ENCODE measurements at regions not wholly inside any gene's neighbourhood (a gene's known extent, or its start where the extent isn't known, plus 50 kb on each side); places are given as distances from the start of the nearest gene placed in this dataset.

DNA sequence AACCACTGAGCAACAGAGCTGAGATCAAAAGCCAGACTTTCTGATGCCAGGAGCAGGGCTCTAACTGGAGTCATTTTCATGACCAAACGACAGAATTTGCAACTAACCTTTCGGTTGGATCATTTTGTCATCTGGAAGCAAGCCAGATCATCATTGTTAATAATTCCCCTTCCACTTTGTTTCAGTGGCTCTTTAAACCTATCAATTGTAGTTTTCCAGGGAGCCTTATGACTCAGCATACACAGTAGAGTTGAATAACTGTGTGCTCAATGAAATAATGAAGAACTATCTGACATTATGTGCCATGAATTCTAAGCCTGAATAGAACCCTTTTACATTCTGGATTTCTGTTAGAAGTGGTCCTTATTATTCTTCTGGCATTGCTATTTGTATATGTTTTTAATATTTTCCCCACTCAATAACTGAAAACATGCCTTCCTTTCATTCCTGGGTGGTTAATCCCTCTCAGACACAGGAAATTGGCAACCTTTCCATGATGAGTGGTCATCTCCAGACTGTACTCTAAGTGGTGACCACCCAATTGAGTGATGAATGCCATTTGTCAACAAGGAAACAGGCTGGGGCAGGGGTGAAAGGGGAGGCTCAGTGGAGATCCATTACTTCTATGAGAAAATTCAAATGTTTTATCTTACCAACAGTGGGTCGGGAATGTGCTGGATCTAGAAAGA, 431.8 kb downstream of the BCOR start:
- no peak overlapping the region for H3K27ac ChIP-seq (ENCODE audit: low read length)
- no peak overlapping the region for H2AFZ ChIP-seq (ENCODE audit: low read length)
- H3K9ac ChIP-seq (ENCODE audit: low read length), result no peak overlapping the region
- H3K9me3 ChIP-seq (ENCODE audit: low read length), result no peaks in the 10 kb centered on the region
- no peaks in the 10 kb centered on the region for H3K9me2 ChIP-seq (replicated peaks; ENCODE audit: insufficient read depth, low read length)
- DNase-seq, result no peak
- H3K36me3 ChIP-seq (ENCODE audit: insufficient read depth, low read length), result no peaks in the 10 kb centered on the region
- no peak overlapping the region for H3K4me2 ChIP-seq (ENCODE audit: low read depth, low read length, poor library complexity, severe bottlenecking)
- no peaks in the 10 kb centered on the region for H3K27me3 ChIP-seq (ENCODE audit: low read length)
- H3K4me3 ChIP-seq (ENCODE audit: low read length), result no peak overlapping the region
- H3K4me1 ChIP-seq (ENCODE audit: low read length), result no peaks in the 10 kb centered on the region
- H4K20me1 ChIP-seq (ENCODE audit: insufficient read depth, low read depth, low read length), result no peaks in the 10 kb centered on the region
- H3K79me2 ChIP-seq (ENCODE audit: low read length), result no peaks in the 10 kb centered on the region

DNA sequence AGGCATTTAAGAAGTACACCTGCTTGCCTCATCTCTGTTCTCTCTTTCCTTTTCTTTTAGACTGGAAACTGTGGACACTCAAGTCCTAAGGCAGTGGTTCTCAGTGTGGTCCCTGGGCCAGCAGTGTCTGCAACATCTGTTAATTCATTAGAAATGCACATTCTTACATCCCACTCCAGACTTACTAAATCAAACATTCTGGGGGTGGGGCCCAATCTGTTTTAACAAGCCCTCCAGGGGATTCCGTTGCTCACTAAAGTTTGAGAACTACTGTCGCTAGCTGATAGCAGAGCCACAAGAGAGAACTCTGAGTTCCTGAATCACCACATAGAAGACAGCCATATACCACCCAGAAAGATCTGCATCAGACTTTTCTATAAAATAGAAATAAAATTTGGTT, 430.6 kb downstream of the BCOR start:
- Histone ChIP-seq H3K9me3 (ENCODE audit: low read length) (no peaks in the 10 kb centered on the region), H4K20me1 (ENCODE audit: insufficient read depth, low read depth, low read length) (no peaks in the 10 kb centered on the region), H3K79me2 (ENCODE audit: low read length) (no peaks in the 10 kb centered on the region), H3K9me2 (replicated peaks; ENCODE audit: insufficient read depth, low read length) (no peaks in the 10 kb centered on the region), H3K4me2 (ENCODE audit: low read depth, low read length, poor library complexity, severe bottlenecking) (no peak overlapping the region), H3K4me3 (ENCODE audit: low read length) (no peak overlapping the region), H3K9ac (ENCODE audit: low read length) (no peak overlapping the region), H2AFZ (ENCODE audit: low read length) (no peak overlapping the region), H3K36me3 (ENCODE audit: insufficient read depth, low read length) (no peaks in the 10 kb centered on the region), H3K4me1 (ENCODE audit: low read length) (no peaks in the 10 kb centered on the region), H3K27ac (ENCODE audit: low read length) (no peak overlapping the region), H3K27me3 (ENCODE audit: low read length) (no peaks in the 10 kb centered on the region)
- no peak for DNase-seq

DNA sequence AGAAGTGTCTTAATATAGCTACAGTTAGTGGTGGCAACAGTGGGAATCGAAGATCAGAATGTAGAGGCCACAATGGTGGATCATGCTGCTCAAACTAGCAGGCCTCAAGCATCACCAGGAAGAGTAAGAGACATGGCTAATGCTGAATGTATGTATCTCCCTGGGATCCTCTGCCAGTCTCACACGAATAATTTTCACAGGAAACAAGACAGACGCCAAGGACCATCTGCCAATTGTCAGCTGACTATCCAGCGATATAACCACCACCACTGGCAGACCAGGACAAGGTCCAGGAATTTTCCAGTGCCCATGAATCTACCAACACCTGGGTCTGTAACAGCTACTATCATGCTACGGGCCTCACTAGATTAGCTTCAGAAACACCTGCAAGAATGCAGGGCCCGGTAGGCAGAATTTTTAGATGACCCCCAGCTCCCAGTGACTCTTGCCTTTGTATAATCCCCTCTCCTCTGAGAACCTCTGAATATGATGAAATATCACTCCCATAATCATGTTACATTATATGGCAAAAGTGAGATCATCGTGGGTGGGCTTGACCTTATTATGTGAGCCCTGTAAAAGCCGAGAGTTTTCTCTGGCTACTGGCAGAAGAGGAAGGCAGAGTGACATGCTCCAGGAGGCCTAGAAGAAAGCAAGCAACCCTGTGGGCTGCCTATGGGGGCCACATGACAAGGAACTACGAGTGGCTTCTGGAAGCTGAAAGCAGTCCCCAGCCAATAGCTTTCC, 429.8 kb downstream of the BCOR start:
- Histone ChIP-seq H3K9me2 (replicated peaks; ENCODE audit: insufficient read depth, low read length) (no peaks in the 10 kb centered on the region), H3K4me2 (ENCODE audit: low read depth, low read length, poor library complexity, severe bottlenecking) (no peak overlapping the region), H3K9me3 (ENCODE audit: low read length) (no peaks in the 10 kb centered on the region), H3K4me3 (ENCODE audit: low read length) (no peak overlapping the region), H3K27ac (ENCODE audit: low read length) (no peak overlapping the region), H3K27me3 (ENCODE audit: low read length) (no peaks in the 10 kb centered on the region), H4K20me1 (ENCODE audit: insufficient read depth, low read depth, low read length) (no peaks in the 10 kb centered on the region), H3K36me3 (ENCODE audit: insufficient read depth, low read length) (no peaks in the 10 kb centered on the region), H3K9ac (ENCODE audit: low read length) (no peak overlapping the region), H2AFZ (ENCODE audit: low read length) (no peak overlapping the region), H3K79me2 (ENCODE audit: low read length) (no peaks in the 10 kb centered on the region), H3K4me1 (ENCODE audit: low read length) (no peaks in the 10 kb centered on the region)
- DNase-seq, result no peak

DNA sequence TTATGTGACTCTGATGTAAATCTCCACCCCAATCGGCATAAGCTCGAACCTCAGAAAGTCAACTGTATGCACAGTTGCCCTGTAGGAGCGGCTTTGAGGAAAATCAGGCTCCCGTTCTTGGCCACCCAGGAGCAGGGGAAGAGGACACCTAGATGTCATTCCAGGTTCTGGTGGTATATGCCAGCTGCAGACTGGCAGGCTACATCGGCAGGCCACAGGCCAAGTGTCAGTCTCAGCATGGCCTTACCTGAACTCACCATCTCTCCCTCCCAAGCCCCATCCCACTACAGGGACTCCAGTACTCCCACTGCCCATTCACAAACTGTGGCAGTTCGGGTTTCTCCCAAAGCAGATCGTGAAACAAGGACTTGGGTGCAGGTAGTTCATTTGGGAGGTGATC, 428.1 kb downstream of the BCOR start:
- H2AFZ ChIP-seq (ENCODE audit: low read length), result no peak overlapping the region
- H3K9me3 ChIP-seq (ENCODE audit: low read length), result no peaks in the 10 kb centered on the region
- no peak for DNase-seq
- no peaks in the 10 kb centered on the region for H3K4me1 ChIP-seq (ENCODE audit: low read length)
- no peaks in the 10 kb centered on the region for H3K27me3 ChIP-seq (ENCODE audit: low read length)
- H3K79me2 ChIP-seq (ENCODE audit: low read length), result no peaks in the 10 kb centered on the region
- no peak overlapping the region for H3K27ac ChIP-seq (ENCODE audit: low read length)
- H3K4me2 ChIP-seq (ENCODE audit: low read depth, low read length, poor library complexity, severe bottlenecking), result no peak overlapping the region
- H3K9me2 ChIP-seq (replicated peaks; ENCODE audit: insufficient read depth, low read length), result no peaks in the 10 kb centered on the region
- H3K36me3 ChIP-seq (ENCODE audit: insufficient read depth, low read length), result no peaks in the 10 kb centered on the region
- no peaks in the 10 kb centered on the region for H4K20me1 ChIP-seq (ENCODE audit: insufficient read depth, low read depth, low read length)
- no peak overlapping the region for H3K9ac ChIP-seq (ENCODE audit: low read length)
- H3K4me3 ChIP-seq (ENCODE audit: low read length), result no peak overlapping the region

DNA sequence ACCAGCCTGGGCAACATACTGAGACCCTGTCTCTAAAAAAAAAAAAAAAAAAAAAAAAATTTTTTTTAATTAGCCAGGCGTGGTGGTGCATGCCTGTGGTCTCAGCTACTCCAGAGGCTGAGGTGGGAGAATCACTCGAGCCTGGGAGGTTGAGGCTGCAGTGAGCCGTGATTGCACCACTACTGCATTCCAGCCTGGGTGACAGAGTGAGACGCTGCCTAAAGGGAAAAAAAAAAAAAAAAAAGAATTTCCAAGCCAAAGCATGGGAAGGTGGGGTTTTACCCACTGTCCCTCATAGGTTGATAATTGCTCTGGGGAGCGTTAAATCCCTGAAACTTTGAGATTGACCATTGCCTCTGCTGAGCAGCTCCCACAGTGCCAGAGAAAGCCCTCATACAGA, 427.5 kb downstream of the BCOR start:
- no peaks in the 10 kb centered on the region for H3K79me2 ChIP-seq (ENCODE audit: low read length)
- H3K4me2 ChIP-seq (ENCODE audit: low read depth, low read length, poor library complexity, severe bottlenecking), result no peak overlapping the region
- no peaks in the 10 kb centered on the region for H3K4me1 ChIP-seq (ENCODE audit: low read length)
- H3K9me2 ChIP-seq (replicated peaks; ENCODE audit: insufficient read depth, low read length), result no peaks in the 10 kb centered on the region
- H2AFZ ChIP-seq (ENCODE audit: low read length), result no peak overlapping the region
- H3K9ac ChIP-seq (ENCODE audit: low read length), result no peak overlapping the region
- H3K36me3 ChIP-seq (ENCODE audit: insufficient read depth, low read length), result no peaks in the 10 kb centered on the region
- no peaks in the 10 kb centered on the region for H4K20me1 ChIP-seq (ENCODE audit: insufficient read depth, low read depth, low read length)
- no peak for DNase-seq
- H3K27ac ChIP-seq (ENCODE audit: low read length), result no peak overlapping the region
- H3K9me3 ChIP-seq (ENCODE audit: low read length), result no peaks in the 10 kb centered on the region
- H3K27me3 ChIP-seq (ENCODE audit: low read length), result no peaks in the 10 kb centered on the region
- no peak overlapping the region for H3K4me3 ChIP-seq (ENCODE audit: low read length)

DNA sequence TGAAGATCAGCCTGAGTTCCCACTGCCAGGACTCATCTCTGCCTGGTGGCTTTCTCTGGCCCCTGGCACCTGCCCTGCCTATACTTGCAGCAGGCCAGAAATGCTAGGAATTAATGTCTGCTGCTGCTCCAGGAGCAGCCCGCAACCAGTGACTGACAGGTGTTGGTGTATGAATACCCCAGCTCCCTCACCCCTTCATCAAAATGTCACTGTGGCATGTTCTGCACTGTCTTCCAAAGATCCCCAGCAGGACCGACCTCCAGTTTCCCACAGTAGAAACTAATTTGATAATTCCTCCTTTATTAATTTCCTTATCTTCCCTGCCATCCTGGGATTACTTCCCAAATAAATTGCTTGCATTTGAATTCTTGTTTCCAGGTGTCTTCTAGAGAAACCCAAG, 425.4 kb downstream of the BCOR start:
- Histone ChIP-seq H3K9ac (ENCODE audit: low read length) (no peak overlapping the region), H3K36me3 (ENCODE audit: insufficient read depth, low read length) (no peaks in the 10 kb centered on the region), H3K27ac (ENCODE audit: low read length) (no peak overlapping the region), H4K20me1 (ENCODE audit: insufficient read depth, low read depth, low read length) (no peaks in the 10 kb centered on the region), H3K9me2 (replicated peaks; ENCODE audit: insufficient read depth, low read length) (no peaks in the 10 kb centered on the region), H3K27me3 (ENCODE audit: low read length) (no peaks in the 10 kb centered on the region), H3K4me1 (ENCODE audit: low read length) (no peaks in the 10 kb centered on the region), H3K79me2 (ENCODE audit: low read length) (no peaks in the 10 kb centered on the region), H3K4me3 (ENCODE audit: low read length) (no peak overlapping the region), H3K4me2 (ENCODE audit: low read depth, low read length, poor library complexity, severe bottlenecking) (no peak overlapping the region), H2AFZ (ENCODE audit: low read length) (no peak overlapping the region), H3K9me3 (ENCODE audit: low read length) (no peaks in the 10 kb centered on the region)
- DNase-seq, result no peak

DNA sequence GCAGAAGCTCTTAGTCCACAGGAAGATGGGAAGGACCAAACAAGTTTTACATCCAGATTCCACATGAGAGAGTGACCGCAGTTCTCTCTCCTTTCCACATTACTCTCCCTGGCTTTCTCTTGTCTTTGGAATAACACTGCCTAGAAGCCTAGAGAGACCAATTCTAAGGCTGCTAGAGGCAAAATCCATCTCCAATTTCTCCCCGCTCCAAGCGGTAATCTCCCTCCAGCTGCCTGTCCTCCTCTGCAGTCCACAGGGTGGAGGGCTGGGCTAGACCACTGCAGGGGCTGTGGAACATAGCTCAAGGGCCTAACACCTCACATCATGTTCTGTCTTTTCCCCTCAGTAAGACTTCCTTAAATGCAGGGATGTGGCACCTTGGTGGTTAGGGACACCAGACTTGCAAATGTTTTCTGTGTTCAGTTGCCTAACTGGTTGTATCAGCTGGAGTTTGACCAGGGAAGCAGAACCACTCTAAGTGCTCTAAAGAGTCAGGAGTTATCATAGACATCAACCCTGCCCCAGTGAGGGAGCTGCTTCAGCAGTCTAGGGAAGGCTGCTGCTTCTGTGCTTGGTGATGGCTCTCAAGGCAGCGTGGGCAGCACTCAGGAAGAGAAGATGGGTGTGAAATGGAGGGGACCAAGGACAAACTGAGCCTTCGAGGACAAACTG, 423.1 kb downstream of the BCOR start:
- no peaks in the 10 kb centered on the region for H3K27me3 ChIP-seq (ENCODE audit: low read length)
- no peak overlapping the region for H3K27ac ChIP-seq (ENCODE audit: low read length)
- no peaks in the 10 kb centered on the region for H3K9me3 ChIP-seq (ENCODE audit: low read length)
- no peak overlapping the region for H3K4me2 ChIP-seq (ENCODE audit: low read depth, low read length, poor library complexity, severe bottlenecking)
- DNase-seq, result peak; percentile 12
- H4K20me1 ChIP-seq (ENCODE audit: insufficient read depth, low read depth, low read length), result no peaks in the 10 kb centered on the region
- H3K9me2 ChIP-seq (replicated peaks; ENCODE audit: insufficient read depth, low read length), result no peaks in the 10 kb centered on the region
- no peaks in the 10 kb centered on the region for H3K36me3 ChIP-seq (ENCODE audit: insufficient read depth, low read length)
- no peaks in the 10 kb centered on the region for H3K79me2 ChIP-seq (ENCODE audit: low read length)
- H2AFZ ChIP-seq (ENCODE audit: low read length), result no peak overlapping the region
- H3K4me3 ChIP-seq (ENCODE audit: low read length), result no peak overlapping the region
- H3K4me1 ChIP-seq (ENCODE audit: low read length), result no peaks in the 10 kb centered on the region
- no peak overlapping the region for H3K9ac ChIP-seq (ENCODE audit: low read length)

DNA sequence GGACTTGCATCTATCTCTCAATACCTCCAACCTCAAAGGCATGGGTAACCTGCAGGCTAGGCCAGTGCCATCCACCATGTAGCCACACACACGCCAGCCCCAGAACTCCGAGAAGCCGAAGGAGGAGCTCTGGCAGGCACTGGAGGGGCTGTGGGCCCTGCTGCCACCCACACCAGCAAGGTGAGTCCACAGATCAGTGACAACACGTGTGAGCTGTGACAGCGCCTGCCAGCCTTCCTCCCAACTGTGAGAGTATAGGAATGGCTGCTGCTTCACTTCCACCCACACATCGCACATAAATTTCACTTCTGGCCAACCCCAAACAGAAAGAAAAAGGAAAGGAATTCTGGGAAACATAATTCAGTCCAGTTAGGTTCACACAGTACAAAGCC, 422.6 kb downstream of the BCOR start:
- Histone ChIP-seq H3K36me3 (ENCODE audit: insufficient read depth, low read length) (no peaks in the 10 kb centered on the region), H3K79me2 (ENCODE audit: low read length) (no peaks in the 10 kb centered on the region), H3K9me3 (ENCODE audit: low read length) (no peaks in the 10 kb centered on the region), H3K27me3 (ENCODE audit: low read length) (no peaks in the 10 kb centered on the region), H4K20me1 (ENCODE audit: insufficient read depth, low read depth, low read length) (no peaks in the 10 kb centered on the region), H3K4me1 (ENCODE audit: low read length) (no peaks in the 10 kb centered on the region), H3K9ac (ENCODE audit: low read length) (no peak overlapping the region), H3K4me3 (ENCODE audit: low read length) (no peak overlapping the region), H3K27ac (ENCODE audit: low read length) (no peak overlapping the region), H2AFZ (ENCODE audit: low read length) (no peak overlapping the region), H3K4me2 (ENCODE audit: low read depth, low read length, poor library complexity, severe bottlenecking) (no peak overlapping the region), H3K9me2 (replicated peaks; ENCODE audit: insufficient read depth, low read length) (no peaks in the 10 kb centered on the region)
- no peak for DNase-seq

Measured in Karpas-422 (cell line).